ENCODE measurements at regions not wholly inside any gene's neighbourhood (a gene's known extent, or its start where the extent isn't known, plus 50 kb on each side); places are given as distances from the start of the nearest gene placed in this dataset.

DNA sequence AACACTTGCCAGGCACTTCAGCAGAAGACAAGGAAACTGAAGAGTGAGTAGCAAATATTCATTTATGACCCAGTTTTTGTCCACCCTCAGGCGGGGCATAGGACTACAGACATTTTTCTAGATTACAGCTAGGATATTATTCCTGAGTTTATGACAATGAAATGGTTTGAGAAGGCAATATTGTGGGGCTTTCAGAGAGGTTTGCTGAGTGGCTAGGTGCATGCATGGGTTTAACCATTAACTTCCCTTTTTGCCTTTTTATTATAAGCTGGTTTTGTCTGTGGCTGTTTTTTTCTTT lies 104.0 kb upstream of the BCAT1 start:
- TF ChIP-seq, protein P1, sequence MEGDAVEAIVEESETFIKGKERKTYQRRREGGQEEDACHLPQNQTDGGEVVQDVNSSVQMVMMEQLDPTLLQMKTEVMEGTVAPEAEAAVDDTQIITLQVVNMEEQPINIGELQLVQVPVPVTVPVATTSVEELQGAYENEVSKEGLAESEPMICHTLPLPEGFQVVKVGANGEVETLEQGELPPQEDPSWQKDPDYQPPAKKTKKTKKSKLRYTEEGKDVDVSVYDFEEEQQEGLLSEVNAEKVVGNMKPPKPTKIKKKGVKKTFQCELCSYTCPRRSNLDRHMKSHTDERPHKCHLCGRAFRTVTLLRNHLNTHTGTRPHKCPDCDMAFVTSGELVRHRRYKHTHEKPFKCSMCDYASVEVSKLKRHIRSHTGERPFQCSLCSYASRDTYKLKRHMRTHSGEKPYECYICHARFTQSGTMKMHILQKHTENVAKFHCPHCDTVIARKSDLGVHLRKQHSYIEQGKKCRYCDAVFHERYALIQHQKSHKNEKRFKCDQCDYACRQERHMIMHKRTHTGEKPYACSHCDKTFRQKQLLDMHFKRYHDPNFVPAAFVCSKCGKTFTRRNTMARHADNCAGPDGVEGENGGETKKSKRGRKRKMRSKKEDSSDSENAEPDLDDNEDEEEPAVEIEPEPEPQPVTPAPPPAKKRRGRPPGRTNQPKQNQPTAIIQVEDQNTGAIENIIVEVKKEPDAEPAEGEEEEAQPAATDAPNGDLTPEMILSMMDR (conservative IDR thresholded peaks at IDR 0.05; ENCODE audit: low read depth in 2 of 2), result no peak
- TF ChIP-seq EZH2phosphoT487 (IDR thresholded peaks at IDR 0.05; ENCODE audit: unreplicated experiment), result no peak
- TF ChIP-seq POLR2AphosphoS5 (IDR thresholded peaks at IDR 0.05; ENCODE audit: low read depth), result no peak
- TF ChIP-seq EZH2 (IDR thresholded peaks at IDR 0.05; ENCODE audit: low read depth, unreplicated experiment), result no peak

Data from GM23338 (cell line).